Stimulated activated CD8-positive, alpha-beta memory T cell treated with anti-CD3 and anti-CD28 coated beads, Interleukin-2, amount 100 ng/mL, for 1 hour (primary cell): ENCODE measurements at regions not wholly inside any gene's neighbourhood (a gene's known extent, or its start where the extent isn't known, plus 50 kb on each side); places are given as distances from the start of the nearest gene placed in this dataset.
A peak's percentile ranks its signal among the peaks of the same experiment; 100 is the strongest.
"Not testable (repeated sequence)": the region's sequence is repeated elsewhere in the genome, so short reads cannot be mapped to it uniquely, and the experiment has no call there.

ENCODE experiments used
- DNase-seq, 2 donors: peaks; one replicate each; pipeline ENCODE4 v3.0.0-alpha.2; 2020; ENCODE audit warnings: low read depth in 2 of 2

DNA sequence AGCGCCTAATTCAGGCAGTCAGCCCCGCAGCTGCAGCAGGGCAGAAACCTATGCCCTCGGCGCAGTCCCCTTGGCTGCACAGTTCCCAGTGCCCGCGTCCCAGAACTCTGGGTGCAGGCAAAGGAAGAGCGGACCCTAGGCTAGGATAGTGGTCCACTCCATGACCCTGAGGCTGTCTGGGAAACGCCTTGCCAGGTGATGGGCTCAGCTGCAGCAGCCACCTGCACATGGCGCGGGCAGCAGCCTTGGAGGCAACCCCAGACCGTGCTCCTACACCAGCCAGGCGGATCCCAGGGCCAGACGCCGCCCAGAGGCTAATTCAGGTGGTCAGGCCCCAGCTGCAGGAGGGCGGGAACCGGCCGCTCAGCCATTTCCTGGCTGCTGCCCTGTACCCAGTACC lies 83.0 kb downstream of the POTEC start:
- not testable (repeated sequence) for DNase-seq

DNA sequence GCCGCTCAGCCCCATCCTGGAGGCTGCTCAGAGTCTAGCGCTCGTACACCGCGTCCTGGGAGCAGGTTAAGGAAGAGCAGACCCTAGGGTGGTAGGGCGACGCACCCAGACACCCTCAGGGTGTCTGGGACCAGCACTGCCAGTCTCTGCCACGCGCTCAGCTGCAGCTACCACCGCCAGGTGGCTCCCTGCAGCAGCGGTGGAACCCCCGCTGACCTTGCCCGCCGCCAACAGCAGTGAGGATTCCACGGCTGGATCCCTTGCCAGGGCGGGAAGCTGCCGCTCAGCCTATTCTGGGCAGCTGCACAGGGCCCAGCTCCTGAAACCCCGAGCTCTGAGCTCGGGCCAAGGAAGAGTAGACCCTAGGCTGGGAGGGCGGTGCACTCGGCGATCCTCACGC lies 83.6 kb downstream of the POTEC start:
- not testable (repeated sequence) for DNase-seq

DNA sequence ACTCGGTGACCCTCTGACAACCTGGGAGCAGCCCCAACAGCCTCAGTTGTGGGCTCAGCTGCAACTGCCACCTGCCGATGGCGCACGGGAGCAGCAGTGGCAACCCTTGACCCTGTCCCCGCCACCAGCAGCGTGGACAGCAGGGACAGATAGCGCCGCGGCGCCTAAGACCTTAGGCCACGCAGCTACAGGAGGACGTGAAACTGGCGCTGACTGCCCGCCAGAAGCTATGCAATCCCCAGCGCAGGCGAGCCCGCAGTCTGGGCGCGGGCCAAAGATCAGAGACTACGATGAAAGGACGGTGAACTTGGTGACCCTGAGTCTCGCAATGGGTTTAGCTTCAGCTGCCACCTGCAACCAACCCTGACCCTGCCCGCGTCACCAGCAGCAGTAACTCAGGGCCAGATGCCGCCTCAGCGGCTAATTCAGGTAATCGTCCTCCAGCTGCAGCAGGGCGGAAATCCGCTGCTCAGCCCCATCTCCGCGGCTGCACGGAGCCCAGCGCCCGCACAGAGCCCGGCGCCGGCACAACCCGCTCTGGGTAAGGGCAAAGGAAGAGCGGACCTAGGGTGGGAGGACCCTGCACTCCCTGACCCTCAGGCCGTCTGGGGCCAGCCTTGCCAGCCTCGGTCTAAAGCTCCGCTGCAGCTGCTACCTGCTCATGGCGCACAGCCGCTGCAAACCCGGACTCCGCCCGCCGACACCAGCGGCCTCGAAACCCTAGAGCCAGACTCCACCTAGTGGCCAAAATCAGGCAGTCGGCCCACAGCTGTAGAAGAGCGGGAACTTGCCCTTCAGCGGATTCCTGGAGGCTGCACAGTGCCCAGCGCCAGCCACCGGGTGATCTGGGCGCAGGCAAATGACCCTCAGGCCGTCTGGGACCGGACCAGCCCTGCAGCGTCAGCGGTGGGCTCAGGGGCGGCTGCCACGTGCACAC lies 85.1 kb downstream of the POTEC start:
- peak; percentile 37 to 43 for DNase-seq

DNA sequence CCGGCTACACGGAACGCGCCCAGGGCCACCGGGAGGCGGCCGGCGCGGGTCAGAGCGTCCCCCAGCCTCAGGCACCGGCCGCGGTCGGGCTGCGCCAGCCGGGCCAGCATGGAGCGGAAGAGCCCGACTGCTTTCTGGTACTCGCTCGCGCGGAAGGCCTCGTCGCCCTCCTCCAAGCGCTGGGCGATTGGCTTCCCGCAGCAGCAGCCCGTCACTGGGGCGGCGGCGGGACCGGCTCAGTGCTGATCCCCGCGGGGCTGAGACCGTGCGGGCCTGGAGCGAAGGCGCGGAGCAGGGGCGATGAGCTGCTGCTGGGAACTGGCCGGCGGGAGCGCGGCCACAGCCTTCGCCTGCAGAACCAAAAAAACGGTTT lies 92.8 kb downstream of the POTEC start:
- peak in 1 of 2 donors; percentile 14 for DNase-seq

DNA sequence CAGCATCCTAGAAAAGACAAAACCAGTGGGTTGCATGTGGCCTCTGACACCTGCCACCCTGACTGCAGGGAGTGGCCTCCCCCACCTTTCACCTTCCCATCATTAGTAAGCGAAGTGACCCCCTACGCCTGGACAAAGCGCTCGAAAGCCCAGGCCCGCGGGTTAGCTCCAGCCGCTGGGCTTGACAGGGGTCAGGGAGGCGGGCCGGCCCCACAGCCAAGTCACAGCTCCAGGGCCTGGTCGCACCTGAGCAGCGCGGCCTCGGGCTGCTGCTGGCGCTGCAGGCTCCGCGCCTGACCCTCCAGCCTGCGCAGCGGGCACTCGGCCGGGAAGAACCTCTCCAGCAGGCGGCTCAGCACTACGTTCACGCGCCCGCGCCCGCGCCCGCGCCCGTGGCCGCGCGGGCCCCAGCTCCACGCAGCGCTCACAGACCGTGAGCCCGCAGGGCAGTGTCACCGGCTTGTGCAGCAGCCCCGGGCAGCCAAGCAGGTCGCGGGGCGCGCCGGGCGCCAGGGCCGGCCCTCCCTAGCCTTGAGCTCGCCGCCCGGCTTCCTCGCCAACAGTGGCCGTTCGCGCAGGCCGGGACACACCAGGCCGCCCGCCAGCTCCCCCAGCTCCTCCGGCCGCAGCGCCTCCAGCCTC lies 93.3 kb downstream of the POTEC start:
- not testable (repeated sequence) for DNase-seq

- not testable (repeated sequence) for DNase-seq
Observed at GRCh38 chr18:14449062-14449461, 94.3 kb downstream of the POTEC start.

DNA sequence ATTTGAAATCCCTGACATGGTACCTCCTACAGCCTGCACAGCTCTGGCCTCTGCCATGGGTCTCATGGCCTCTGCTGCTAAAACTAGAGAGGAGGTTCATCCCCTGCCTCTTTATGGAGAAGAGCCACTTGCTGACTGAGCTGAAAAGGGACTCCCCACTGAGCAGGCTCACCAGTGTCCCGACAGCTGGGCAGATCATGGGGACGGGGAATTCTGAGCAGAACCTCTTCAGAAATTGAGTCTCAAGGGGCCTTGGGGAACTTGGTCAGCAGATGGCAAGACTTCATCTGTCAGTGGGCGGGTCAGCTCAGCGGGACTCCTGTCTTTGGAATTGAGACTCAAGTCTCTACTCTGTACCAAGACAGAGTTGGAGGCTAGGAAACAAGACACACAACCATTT lies 95.7 kb downstream of the POTEC start:
- not testable (repeated sequence) for DNase-seq

GRCh38 chr18:14435460-14435859 lies 107.9 kb downstream of the POTEC start:
- not testable (repeated sequence) for DNase-seq

DNA sequence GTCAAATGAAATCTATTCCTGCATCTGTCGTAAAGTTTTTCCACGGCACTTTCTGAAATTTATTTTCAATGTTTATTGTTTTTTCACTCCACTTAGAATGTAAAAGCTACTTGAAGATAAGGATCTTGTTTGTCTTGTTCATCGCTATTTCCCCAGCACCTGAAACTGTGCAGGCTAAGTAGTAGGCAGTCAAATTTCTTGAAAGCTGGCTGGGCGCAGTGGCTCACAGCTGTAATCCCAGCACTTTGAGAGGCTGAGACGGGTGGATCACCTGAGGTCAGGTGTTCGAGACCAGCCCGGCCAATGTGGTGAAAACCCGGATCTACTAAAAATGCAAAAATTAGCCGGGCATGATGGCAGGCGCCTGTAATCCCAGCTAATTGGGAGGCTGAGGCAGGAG lies 111.0 kb downstream of the POTEC start:
- not testable (repeated sequence) for DNase-seq

DNA sequence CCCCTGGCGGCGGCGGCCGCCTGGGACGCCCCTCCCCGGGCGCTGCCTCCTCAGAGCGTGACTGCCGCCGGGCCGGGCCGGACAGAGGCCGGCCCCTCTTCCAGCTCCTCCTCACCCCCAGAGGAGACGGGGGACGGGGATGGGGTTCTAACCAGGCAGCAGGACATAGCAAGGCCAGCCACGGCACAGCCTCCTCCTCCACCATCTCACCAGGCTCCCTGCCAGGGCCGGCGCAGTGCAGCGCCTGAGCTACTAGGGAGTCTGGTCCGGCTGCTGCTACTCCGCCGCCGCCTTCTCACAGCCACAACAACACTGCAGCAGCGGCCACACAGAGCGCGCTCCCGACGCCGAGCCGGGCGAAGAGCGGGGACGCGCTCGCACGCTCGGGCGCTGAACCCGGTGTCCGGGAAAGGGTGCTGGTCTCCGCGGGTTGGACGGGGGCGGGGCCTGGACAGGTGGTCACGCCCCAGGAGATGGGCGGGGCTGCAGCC lies 112.3 kb downstream of the POTEC start:
- peak; percentile 8 to 37 for DNase-seq

GRCh38 chr18:14415806-14416205 lies 127.6 kb downstream of the POTEC start:
- not testable (repeated sequence) for DNase-seq

- not testable (repeated sequence) for DNase-seq
Observed at GRCh38 chr18:14415399-14415798, 128.0 kb downstream of the POTEC start.

GRCh38 chr18:14395533-14395932 lies 147.9 kb downstream of the POTEC start:
- DNase-seq = not testable (repeated sequence)

- DNase-seq = not testable (repeated sequence)
Observed at GRCh38 chr18:14393563-14394103, 149.8 kb downstream of the POTEC start.

GRCh38 chr18:14392604-14393003 lies 150.8 kb downstream of the POTEC start:
- DNase-seq = not testable (repeated sequence)

DNA sequence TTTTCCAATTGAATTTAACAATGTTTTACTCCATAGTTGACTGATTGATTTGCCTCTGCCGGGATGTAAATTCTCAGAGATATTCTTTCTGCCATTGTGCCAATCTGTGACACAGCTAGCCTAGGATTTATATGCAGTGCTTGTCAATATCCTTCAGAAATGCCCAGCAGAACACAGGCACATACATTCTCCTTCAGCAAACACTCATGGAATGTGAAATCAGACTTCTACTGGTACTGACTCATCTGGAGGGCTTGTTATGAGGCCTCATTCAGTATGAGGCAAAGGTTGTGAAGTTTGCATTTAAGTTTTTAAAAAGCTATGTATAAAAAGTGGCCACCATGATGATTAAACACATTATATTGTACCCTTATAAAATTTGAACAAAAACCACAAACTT lies 158.4 kb downstream of the POTEC start:
- not testable (repeated sequence) for DNase-seq

DNA sequence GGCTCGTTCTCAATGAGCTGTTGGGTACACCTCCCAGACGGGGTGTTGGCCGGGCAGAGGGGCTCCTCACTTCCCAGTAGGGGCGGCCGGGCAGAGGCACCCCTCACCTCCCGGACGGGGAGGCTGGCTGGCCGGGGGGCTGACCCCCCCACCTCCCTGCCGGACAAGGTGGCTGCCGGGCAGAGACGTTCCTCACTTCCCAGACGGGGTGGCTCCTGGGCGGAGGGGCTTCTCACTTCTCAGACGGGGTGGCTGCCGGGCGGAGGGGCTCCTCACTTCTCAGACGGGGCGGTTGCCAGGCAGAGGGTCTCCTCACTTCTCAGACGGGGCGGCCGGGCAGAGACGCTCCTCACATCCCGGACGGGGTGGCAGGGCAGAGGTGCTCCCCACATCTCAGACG lies 160.7 kb downstream of the POTEC start:
- not testable (repeated sequence) for DNase-seq

- not testable (repeated sequence) for DNase-seq
Observed at GRCh38 chr18:14379489-14379888, 163.9 kb downstream of the POTEC start.

GRCh38 chr18:14378376-14378775 lies 165.0 kb downstream of the POTEC start:
- not testable (repeated sequence) for DNase-seq

GRCh38 chr18:14361346-14361745 lies 182.1 kb downstream of the POTEC start:
- not testable (repeated sequence) for DNase-seq

GRCh38 chr18:14357553-14358297 lies 185.7 kb downstream of the POTEC start:
- DNase-seq = not testable (repeated sequence)

GRCh38 chr18:14342170-14342569 lies 201.2 kb downstream of the POTEC start:
- DNase-seq = not testable (repeated sequence)
